GM12874 (cell line): ENCODE measurements at regions not wholly inside any gene's neighbourhood (a gene's known extent, or its start where the extent isn't known, plus 50 kb on each side); places are given as distances from the start of the nearest gene placed in this dataset.

Experiments
- TF ChIP-seq, protein P1 (sequence below): IDR thresholded peaks from 2 replicates; pipeline ENCODE4 v1.5.1; 2011; ENCODE audit warnings: low read depth, mild to moderate bottlenecking, control low read depth, low read length, moderate library complexity; ENCODE audit not compliant: insufficient read depth

- TF ChIP-seq, protein P1, sequence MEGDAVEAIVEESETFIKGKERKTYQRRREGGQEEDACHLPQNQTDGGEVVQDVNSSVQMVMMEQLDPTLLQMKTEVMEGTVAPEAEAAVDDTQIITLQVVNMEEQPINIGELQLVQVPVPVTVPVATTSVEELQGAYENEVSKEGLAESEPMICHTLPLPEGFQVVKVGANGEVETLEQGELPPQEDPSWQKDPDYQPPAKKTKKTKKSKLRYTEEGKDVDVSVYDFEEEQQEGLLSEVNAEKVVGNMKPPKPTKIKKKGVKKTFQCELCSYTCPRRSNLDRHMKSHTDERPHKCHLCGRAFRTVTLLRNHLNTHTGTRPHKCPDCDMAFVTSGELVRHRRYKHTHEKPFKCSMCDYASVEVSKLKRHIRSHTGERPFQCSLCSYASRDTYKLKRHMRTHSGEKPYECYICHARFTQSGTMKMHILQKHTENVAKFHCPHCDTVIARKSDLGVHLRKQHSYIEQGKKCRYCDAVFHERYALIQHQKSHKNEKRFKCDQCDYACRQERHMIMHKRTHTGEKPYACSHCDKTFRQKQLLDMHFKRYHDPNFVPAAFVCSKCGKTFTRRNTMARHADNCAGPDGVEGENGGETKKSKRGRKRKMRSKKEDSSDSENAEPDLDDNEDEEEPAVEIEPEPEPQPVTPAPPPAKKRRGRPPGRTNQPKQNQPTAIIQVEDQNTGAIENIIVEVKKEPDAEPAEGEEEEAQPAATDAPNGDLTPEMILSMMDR, result no peak
Measured at GRCh38 chr15:36370731-36371112, 208.7 kb upstream of the CDIN1 start.

DNA sequence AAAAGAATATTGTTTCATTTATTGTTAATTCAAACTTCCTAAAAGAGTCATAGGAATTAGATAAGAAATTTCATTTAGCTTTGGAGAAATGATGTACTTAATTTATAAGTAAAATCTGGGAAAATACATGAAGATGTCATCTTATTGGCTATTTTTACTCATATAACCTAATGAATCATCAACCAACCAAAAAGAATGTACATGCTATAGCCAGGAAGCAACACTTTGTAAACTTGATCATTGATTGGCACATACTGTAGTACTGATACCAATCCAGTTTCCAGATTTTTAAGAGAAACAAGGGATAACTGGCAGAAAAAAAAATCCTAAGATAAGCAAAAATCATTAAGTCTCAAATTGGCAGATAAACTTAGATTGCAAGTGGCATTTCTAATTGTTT lies 207.9 kb upstream of the CDIN1 start:
- TF ChIP-seq, protein P1, result no peak

DNA sequence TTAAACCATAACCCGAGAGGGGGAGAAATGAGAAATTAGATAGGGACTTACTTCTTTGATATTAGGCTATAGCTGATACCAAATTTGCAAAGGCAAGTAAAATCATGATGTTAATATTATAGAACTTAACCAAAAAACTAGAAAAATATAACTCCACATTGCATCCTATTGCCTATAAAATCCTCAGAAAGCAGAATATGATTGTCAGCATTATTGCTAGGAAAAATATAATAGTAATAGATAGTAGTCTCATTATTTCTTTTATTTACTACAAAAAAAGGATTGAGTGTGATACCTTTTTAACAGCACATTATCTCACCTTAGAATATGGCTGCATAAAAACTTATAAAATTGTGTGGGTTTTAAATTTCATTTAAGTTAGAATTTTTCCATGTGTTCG lies 206.5 kb upstream of the CDIN1 start:
- TF ChIP-seq, protein P1, result no peak

- TF ChIP-seq, protein P1, result no peak
Measured at GRCh38 chr15:36373550-36373949, 205.9 kb upstream of the CDIN1 start.

GRCh38 chr15:36389107-36389506 lies 190.3 kb upstream of the CDIN1 start:
- TF ChIP-seq, protein P1, result no peak

DNA sequence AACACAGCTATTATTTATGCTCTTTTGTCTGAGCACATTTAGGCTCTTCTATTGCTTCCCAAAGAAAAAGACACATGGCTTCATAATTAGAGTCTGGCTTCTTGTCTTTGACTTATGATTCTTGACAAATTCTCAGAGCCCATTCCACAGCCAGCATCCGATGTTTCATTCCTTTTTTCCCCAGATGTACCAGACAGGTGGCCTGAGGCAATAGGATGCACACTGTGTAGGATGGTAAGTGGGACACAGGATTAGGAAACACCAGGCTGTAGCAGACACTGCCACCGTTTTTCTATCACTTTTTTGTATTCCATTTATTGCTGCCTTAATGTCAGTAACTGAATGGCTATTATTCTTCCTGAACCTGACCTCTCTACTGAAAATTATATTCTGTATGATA lies 188.9 kb upstream of the CDIN1 start:
- TF ChIP-seq, protein P1, result no peak

DNA sequence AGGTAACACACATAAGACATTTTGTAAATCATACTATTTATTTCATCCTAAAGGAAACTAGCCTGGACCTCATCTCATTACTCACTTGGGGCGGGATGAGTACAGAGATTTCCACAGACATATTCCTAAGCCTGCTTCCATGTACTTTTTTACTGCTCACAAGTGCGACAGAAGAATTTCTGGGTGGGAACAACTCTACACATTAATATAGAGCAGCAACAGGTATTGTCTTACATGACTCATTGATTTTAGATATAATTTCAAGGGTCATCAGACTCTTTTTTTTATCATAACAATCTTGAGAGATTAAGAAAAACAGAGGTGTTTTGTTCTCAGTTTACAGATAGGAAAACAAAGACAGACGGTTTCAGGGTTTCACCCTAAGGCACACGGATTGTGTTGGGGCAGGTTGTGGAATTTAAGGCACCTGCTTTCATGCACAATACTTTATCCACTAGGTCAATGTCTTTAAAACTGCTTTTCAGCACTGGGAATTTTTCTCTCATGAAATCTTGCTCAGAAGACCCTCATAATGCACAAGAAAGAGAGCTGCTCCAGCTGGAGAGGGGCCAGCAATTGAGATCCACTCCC lies 186.7 kb upstream of the CDIN1 start:
- TF ChIP-seq, protein P1, result no peak
